VCaP (cell line): ENCODE measurements at regions not wholly inside any gene's neighbourhood (a gene's known extent, or its start where the extent isn't known, plus 50 kb on each side); places are given as distances from the start of the nearest gene placed in this dataset.

ENCODE experiments used
- H3K27ac ChIP-seq: fragments of 450-650 bp; 2 replicates; pipeline ENCODE4 v1.5.1; 2017
- TF ChIP-seq, protein P1 (sequence below): fragments of 450-650 bp; conservative IDR thresholded peaks from 2 replicates; pipeline ENCODE4 v1.5.1; 2017; ENCODE audit warnings: mild to moderate bottlenecking, moderate library complexity

DNA sequence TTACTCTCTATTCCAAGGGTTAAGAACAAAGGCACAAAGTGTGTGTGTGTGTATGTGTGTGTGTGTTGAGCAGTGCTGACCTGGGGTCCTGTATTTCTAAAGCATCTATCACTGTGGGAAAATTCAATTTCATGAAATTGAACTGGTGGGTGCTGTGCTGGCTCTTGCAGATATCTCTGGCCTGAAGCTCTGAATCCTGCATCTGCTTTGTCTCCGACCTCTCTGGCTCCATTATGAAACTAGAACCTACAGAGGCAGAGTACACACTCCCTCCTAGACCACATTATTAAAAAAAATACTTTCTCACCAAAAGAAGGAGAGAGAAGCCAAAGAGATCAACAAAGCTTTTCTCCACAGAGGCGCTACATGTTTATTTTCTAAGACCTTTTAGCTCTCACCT, 88.4 kb upstream of the PDE4B start:
- no peak overlapping the region for H3K27ac ChIP-seq
- TF ChIP-seq, protein P1, sequence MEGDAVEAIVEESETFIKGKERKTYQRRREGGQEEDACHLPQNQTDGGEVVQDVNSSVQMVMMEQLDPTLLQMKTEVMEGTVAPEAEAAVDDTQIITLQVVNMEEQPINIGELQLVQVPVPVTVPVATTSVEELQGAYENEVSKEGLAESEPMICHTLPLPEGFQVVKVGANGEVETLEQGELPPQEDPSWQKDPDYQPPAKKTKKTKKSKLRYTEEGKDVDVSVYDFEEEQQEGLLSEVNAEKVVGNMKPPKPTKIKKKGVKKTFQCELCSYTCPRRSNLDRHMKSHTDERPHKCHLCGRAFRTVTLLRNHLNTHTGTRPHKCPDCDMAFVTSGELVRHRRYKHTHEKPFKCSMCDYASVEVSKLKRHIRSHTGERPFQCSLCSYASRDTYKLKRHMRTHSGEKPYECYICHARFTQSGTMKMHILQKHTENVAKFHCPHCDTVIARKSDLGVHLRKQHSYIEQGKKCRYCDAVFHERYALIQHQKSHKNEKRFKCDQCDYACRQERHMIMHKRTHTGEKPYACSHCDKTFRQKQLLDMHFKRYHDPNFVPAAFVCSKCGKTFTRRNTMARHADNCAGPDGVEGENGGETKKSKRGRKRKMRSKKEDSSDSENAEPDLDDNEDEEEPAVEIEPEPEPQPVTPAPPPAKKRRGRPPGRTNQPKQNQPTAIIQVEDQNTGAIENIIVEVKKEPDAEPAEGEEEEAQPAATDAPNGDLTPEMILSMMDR = no peak

DNA sequence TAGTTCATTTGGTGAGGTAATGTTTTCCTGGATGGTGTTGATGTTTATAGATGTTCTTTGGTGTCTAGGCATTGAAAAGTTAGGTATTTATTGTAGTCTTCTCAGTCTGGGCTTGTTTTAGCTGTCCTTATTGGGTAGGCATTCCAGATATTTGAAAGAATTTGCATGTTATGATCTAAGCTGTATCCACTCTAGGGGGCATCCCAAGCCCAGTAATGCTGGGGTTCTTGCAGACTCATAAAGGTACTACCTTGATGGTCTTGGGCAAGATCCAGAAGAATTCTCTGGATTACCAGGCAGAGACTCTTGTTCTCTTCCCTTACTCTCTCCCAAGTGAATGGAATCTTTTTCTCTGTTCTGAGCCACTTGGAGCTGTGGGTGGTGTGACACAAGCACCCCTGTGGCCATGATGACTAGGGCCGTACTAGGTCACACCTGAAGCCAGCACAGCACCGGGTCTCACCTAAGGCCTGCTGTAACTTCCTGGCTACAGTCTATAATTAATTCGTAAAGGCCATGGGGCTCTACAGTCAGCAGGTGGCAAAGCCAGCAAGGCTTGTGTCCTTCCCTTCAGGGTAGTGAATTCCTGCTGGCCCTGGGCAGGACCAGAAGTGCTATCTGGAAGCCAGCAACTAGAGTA, 74.8 kb upstream of the PDE4B start:
- TF ChIP-seq, protein P1 = 0 out of 2 replicates have a peak, but pooled peaks have one; percentile 15

DNA sequence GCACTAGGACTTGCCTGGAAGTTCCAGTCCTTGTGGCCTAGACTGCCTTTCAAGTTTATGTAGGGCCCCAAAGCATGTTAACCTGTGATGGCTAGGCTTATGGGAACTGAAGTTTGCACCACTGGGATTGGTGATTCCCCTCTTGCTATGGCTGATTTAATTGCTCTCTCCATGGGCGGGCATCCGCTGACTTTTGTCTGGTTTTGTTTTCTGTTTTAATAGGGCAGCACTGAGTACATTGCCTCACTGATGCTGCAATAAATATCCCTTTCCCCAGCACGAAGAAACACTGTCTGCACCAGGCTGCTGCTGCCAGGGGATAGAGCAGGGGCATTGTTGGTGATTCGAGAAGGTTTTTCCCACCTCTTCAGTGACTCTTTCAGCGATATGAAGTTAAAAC, 73.3 kb upstream of the PDE4B start:
- TF ChIP-seq, protein P1 = no peak
- H3K27ac ChIP-seq = no peak overlapping the region

More for the DNA sequence above, 74.8 kb upstream of the PDE4B start:
- H3K27ac ChIP-seq = no peak overlapping the region

DNA sequence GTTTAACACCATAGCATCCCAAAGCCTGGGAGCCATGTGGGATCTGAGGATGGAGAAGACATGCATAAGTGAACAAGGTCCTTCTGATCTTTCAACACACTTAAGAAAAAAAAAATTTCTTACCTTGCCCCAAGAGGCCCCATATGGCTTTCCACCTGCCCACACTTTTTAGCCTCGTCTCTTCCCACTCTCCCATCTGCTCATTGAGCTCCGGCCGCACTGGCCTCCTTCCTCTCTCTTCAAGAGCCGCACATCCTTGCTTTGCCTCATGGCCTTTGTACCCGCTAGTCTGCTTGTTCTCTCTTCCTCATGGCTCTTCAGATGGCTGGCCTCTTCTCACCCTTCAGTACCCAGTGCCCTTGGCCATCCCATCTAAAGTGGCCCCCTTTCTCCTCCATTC, 70.2 kb upstream of the PDE4B start:
- TF ChIP-seq, protein P1 = no peak
- no peak overlapping the region for H3K27ac ChIP-seq

DNA sequence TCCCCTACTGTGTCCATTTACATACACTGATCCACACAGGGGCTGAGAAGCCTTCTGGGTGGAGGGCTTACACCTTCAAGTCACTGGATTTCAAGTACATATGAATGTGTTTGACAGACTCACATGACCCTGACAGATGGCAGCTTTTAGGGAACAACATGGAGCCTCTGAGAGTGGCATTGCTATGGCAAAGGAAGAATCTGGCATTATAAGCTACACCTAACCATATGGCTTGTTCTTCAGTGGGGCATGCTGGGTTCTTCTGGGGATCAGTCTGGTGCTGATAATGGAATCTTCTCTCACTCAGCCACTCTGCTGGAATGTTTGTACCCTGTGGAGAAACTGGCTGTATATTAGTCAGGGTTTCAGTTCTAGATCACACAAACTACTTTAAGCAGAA, 68.5 kb upstream of the PDE4B start:
- TF ChIP-seq, protein P1 = no peak
- H3K27ac ChIP-seq = no peak overlapping the region

DNA sequence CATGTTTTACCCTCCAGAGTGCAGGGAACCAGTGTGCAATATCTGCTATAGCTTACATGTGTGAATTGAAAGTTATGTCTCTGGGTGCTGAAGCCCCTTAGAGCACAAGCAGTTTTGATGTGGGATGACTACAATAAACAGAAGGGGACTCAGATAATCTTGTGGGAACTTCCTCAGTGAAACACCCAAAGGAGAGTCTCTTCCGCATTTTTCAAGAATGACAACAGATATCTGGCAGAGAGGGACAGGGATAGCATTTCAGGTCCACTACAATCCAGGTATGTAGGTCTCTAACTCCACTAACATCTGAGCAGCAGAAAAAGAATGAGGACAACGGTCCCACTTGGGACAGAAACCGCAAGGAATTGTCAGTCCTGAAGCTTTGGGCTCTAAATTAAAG, 67.6 kb upstream of the PDE4B start:
- H3K27ac ChIP-seq = no peak overlapping the region
- TF ChIP-seq, protein P1 = no peak

DNA sequence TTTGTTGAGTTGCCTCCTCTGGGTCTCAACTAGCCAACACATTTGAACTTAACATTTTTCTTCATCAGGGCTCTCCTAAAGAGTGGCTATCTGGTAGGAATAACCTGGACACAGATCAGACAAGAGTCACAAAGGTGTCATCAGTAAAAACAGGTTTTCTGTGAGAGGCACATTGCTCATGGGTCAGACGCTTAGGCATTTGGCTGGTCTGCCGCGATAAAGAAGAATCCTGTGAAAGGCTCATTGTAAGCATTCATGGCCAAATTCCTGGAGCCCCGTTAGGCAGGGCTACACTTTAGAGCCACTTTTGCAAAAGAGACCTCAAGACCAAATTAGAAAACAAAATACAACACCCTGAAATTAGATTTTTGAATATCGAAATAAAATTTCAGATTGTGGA, 64.2 kb upstream of the PDE4B start:
- TF ChIP-seq, protein P1 = no peak
- H3K27ac ChIP-seq = no peak overlapping the region
